NCI-H69 (cell line): ENCODE measurements at regions not wholly inside any gene's neighbourhood (a gene's known extent, or its start where the extent isn't known, plus 50 kb on each side); places are given as distances from the start of the nearest gene placed in this dataset.
A peak's percentile ranks its signal among the peaks of the same experiment; 100 is the strongest.

Experiments used
- DNase-seq: peaks from one replicate; lab custom pipeline; 2025; lab: John Stamatoyannopoulos, UW

GRCh38 chr11:82373781-82374542 lies 359.7 kb downstream of the FAM181B start:
- DNase-seq: peak; percentile 37

GRCh38 chr11:82365351-82365750 lies 368.3 kb downstream of the FAM181B start:
- DNase-seq: peak; percentile 68

- peak; percentile 22 for DNase-seq
Measured at GRCh38 chr11:82356316-82356715, 377.3 kb downstream of the FAM181B start.

DNA sequence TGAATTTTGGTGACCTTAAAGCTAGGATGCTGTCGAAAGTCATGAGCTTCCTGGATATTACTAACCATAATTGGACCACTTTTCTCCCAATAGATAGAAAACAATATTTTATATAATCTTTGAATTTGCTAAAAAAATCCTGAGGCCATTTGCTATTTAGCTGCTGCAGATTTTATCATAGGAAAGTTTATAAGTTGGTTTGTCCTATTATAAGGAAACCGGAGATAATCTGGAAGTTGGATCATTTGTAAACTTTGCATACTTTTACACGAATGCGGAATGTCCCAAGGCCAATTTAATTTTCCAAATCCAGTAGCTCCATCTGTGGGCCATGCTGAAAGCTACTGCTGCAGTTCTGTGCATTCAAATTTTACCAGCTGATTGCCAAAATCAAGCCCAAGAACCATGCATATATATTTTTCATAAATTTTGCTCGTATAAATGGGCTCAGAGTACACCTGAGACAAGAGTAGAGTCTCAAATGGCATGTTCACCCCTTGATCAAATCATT lies 378.3 kb downstream of the FAM181B start:
- no peak for DNase-seq

GRCh38 chr11:82326853-82327252 lies 406.8 kb downstream of the FAM181B start:
- DNase-seq: no peak

DNA sequence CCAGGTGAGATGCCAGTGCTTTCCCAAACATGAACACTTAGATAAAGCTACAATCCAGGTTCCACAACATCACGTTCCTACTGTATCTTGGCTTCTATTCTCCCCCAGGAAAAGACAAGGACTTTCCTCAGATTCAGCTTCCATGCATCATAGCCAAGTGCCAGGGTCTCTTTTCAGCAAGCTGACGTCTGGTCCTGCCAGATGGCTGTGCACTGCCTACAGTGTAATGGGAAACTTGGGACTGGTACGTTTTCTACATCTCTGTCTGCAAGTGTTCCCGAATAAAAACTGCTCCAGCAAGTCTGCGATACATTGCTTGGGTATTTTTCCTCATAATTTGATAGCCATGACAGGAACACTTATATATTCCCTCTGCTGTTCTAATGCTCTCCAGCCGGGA lies 412.5 kb downstream of the FAM181B start:
- peak; percentile 10 for DNase-seq

DNA sequence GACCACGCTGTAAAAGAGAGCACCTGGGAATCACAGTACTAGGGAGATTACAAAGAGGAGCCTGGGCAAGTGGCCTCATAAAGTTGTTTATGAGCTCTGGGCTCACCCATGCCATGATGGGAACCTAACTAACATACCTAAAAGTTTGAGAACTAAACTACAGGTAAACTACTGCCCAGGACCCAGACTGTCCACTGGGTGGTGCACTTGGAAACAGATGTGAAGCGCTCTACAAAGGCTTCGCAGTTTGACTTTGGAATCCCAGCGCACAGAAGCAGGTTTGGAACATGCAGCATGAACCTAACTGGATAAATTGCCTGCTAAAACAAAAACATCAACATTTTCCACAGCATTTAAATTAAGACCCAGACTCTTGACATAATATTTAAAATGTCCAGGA lies 418.6 kb downstream of the FAM181B start:
- DNase-seq: peak; percentile 67

DNA sequence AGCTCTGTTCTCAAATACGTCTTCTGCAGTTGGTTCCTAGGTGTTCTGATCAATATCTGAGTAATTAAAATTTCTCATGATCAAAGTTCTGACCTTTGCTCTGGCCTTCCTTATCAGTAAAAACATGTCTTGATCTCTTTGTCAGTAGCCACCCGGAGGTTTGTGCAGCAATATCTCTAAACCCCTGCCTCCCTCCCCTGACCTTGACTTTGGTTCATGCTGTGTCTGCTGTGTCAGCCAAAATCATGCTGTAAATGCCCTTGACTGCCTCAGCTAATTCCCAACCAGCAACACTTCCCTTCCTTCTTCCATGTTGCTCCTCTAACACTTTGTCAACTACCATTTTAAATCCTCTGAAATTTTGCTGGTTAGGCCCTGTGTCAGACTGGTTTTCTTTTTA lies 424.7 kb downstream of the FAM181B start:
- no peak for DNase-seq

GRCh38 chr11:82305123-82305522 lies 428.5 kb downstream of the FAM181B start:
- DNase-seq: peak; percentile 12

DNA sequence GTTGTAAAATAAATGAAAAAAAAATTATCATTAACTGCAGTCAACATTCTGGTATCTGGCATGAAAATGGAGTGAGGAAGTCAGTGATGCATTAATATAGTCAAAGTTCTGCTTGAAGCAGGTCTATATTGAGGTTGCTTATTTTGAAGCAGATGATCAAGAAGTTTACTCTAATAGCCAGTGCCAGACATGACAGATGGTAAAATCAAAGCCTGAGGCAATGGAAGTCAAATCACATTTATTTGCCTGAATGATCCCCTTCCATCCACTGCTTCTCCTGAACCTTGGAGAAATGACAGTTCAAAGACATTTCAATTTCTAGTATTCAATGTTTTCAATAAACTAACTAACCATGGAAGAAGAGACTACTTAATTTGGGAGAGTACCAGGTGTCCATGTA lies 430.0 kb downstream of the FAM181B start:
- DNase-seq: peak; percentile 78

GRCh38 chr11:82288471-82288870 lies 445.2 kb downstream of the FAM181B start:
- no peak for DNase-seq

- DNase-seq: peak; percentile 23
Measured at GRCh38 chr11:82270870-82271269, 462.8 kb downstream of the FAM181B start.

GRCh38 chr11:82268627-82269026 lies 465.0 kb downstream of the FAM181B start:
- no peak for DNase-seq

DNA sequence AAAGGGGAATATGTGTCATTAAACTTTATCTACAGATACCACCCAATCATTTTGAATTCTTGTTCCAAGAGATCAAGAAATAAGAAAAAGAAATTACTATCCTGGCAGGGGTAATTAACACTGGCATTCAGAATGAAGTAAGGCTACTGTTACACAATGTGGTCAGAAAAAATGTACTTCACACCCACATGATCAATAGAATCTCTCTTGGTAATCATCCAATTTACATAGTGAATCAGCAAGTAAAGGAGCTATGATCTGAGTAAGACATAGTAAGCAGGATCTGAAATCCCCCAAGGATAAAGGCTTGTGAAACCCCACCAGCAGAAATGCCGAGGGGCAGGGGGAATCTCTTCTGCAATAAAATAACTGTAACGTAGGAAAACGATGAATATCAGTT lies 466.5 kb downstream of the FAM181B start:
- no peak for DNase-seq

DNA sequence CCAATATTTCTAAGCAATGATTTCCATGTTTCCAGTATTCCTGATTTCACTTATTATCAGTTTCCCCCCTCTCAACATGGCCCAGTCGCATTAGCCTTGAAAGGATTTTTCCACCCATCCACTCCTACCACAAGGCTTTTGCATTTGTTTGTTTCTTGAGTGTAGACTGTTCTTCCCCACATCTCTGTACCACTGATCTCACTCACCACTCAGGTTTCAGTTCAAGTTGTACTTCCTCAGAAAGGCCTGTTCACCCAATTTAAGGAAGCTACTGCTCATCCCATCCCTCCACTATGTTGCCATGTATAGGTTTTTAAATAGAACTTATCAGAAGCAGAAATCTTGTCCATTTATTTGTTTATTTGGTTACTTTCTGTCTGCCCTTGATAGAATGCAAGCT lies 472.3 kb downstream of the FAM181B start:
- DNase-seq: no peak

GRCh38 chr11:82250047-82250446 lies 483.6 kb downstream of the FAM181B start:
- peak; percentile 49 for DNase-seq

DNA sequence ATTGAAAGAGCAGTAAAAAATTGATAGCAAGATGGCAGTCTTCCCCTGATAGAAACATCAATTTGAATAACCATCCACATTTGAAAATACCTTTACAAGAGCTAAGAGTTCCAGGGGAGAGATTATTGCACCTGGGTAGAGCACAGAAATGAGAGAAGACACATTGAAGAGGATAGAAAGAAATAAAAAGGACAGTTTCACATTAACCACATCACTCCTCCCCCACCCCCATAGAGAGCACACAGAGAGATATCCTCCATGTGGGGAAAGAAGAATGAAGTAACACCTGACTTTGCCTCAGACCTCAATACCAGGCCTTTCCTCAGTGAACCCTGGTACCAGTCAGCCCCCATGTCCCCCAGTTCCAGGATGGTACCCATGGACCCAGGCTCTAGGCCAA lies 486.7 kb downstream of the FAM181B start:
- DNase-seq: no peak

GRCh38 chr11:82239498-82239897 lies 494.2 kb downstream of the FAM181B start:
- DNase-seq: no peak

DNA sequence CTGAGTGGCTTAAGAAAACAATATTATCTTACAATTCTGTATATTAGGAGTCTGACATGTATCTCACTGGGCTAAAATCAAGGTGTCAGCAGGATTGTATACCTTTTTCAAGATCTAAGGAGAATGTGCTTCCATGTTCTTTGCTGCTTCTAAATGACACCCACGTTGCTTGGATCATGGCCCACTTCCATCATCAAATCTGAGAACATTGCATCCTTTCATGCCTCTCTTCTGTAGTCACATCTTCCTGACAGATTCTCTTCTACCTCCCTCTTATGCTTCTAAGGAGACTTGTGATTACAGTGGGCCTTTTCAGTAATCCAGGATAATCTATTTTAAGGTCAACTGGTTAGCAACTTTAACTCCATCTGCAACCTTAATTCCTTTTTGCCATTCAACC lies 499.4 kb downstream of the FAM181B start:
- DNase-seq: no peak

- no peak for DNase-seq
Measured at GRCh38 chr11:82233201-82233600, 500.5 kb downstream of the FAM181B start.

GRCh38 chr11:82229341-82229740 lies 504.3 kb downstream of the FAM181B start:
- DNase-seq: peak; percentile 74

GRCh38 chr11:82225930-82226329 lies 507.7 kb downstream of the FAM181B start:
- peak; percentile 71 for DNase-seq

- DNase-seq: peak; percentile 26
Measured at GRCh38 chr11:82225502-82225901, 508.2 kb downstream of the FAM181B start.
